CD8-positive, alpha-beta memory T cell (primary cell): ENCODE measurements at regions not wholly inside any gene's neighbourhood (a gene's known extent, or its start where the extent isn't known, plus 50 kb on each side); places are given as distances from the start of the nearest gene placed in this dataset.

Source experiments
- CTCF ChIA-PET: fragments of 350-600 bp; sonication (Branson Sonifier 250); formaldehyde crosslinking; loops from one replicate; lab custom pipeline; 2021; ENCODE audit warnings: antibody characterized with exemption; lab: Charles Lee
- POLR2A ChIA-PET: fragments of 350-600 bp; sonication (Branson Sonifier 250); formaldehyde crosslinking; loops from one replicate; lab custom pipeline; 2021; ENCODE audit warnings: antibody characterized with exemption; lab: Charles Lee
- DNase-seq, 5 donors: peaks; one replicate each; pipeline versions ENCODE4 v3.0.0 to v3.0.0-alpha.2; 2020 to 2022; ENCODE audit warnings: mixed read lengths in 1 of 5
- H3K27ac ChIP-seq: one replicate; pipeline ENCODE4 v1.7.0; 2013; ENCODE audit warnings: low read depth, mild to moderate bottlenecking, low read length, moderate library complexity
- H3K27me3 ChIP-seq: 2 replicates; pipeline ENCODE4 v1.7.0; 2013; ENCODE audit warnings: low read length, mild to moderate bottlenecking; ENCODE audit not compliant: insufficient read depth, poor library complexity, severe bottlenecking
- H3K36me3 ChIP-seq: 2 replicates; pipeline ENCODE4 v1.7.0; 2013; ENCODE audit warnings: mild to moderate bottlenecking, low read length, moderate library complexity; ENCODE audit not compliant: insufficient read depth
- H3K4me1 ChIP-seq: 2 replicates; pipeline ENCODE4 v1.7.0; 2013; ENCODE audit warnings: mild to moderate bottlenecking, low read length, moderate library complexity; ENCODE audit not compliant: insufficient read depth
- H3K4me3 ChIP-seq: 2 replicates; pipeline ENCODE4 v1.7.0; 2013; ENCODE audit warnings: mild to moderate bottlenecking, low read length
- H3K9me3 ChIP-seq: 2 replicates; pipeline ENCODE4 v1.7.0; 2013; ENCODE audit warnings: mild to moderate bottlenecking, low read length
- H3K27ac Mint-ChIP-seq, 8 donors: one replicate each; pipeline ENCODE4 v1.8.0; 2020 to 2021; ENCODE audit warnings: mixed read lengths in 8 of 8, mild to moderate bottlenecking in 6 of 8, inconsistent platforms in 3 of 8, moderate library complexity in 3 of 8
- H3K27me3 Mint-ChIP-seq, 2 donors: one replicate each; pipeline ENCODE4 v1.8.0; 2020 to 2021; ENCODE audit warnings: mixed read lengths in 2 of 2, mild to moderate bottlenecking in 1 of 2, moderate library complexity in 1 of 2
- H3K36me3 Mint-ChIP-seq, 3 donors: one replicate each; pipeline ENCODE4 v1.8.0; 2020 to 2021; ENCODE audit warnings: mixed read lengths in 3 of 3, inconsistent platforms in 1 of 3, mild to moderate bottlenecking in 1 of 3
- H3K4me1 Mint-ChIP-seq, 3 donors: one replicate each; pipeline ENCODE4 v1.8.0; 2020 to 2021; ENCODE audit warnings: mixed read lengths in 3 of 3, inconsistent platforms in 1 of 3, mild to moderate bottlenecking in 1 of 3
- H3K4me3 Mint-ChIP-seq, 7 donors: one replicate each; pipeline ENCODE4 v1.8.0; 2020 to 2021; ENCODE audit warnings: mixed read lengths in 7 of 7, mild to moderate bottlenecking in 6 of 7, moderate library complexity in 4 of 7, inconsistent platforms in 2 of 7
- H3K9me3 Mint-ChIP-seq, 5 donors: one replicate each; pipeline ENCODE4 v1.8.0; 2020 to 2022; ENCODE audit warnings: mixed read lengths in 5 of 5, mild to moderate bottlenecking in 3 of 5, moderate library complexity in 2 of 5, inconsistent platforms in 1 of 5

DNA sequence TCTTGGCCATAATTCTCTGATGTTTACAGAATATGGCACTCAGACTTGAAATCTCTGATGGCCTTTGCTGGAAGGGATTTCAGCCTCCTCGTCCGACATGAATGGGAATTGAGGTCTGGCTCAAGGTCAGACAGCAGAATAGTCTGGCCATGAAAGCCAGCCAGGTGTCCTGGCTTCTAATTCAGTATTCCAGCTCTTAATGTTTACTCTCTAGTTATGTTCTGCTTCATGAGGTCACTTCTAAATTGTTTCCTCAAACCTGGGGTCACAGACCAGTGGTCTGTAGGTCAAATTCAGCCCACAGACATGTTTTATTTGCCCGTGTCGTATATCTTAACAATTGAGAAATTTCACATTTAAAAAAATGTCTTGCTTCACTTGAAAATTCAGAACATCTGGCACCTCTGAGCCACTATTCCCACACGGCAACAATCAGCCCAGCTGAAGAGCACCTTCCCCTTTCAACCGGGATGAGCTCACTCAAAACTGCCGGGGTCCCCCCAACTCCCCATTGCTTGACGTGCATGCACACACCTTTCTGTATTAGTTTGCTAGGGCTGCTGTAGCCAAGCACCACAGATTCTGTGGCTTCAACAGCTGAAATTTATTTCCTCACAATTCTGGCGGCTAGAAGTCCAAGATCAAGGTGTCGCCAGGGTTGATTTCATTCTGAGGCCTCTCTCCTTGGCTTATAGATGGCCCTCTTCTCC, 243.5 kb downstream of the ENC1 start:
- H3K4me3 Mint-ChIP-seq = no peak overlapping the region
- H3K9me3 Mint-ChIP-seq = peaks cover 0 to 2% (median 0%) of the 10 kb centered on the region in 5 donors
- H3K4me3 ChIP-seq = no peak overlapping the region
- H3K27ac ChIP-seq = no peak overlapping the region
- no peaks in the 10 kb centered on the region for H3K9me3 ChIP-seq
- POLR2A ChIA-PET = no interaction called here
- H3K4me1 ChIP-seq = no peaks in the 10 kb centered on the region
- CTCF ChIA-PET = interaction anchor here (1.6 kb wide), 1 partner anchor 252 kb away, joined by 3 read pairs; no protein-coding TSS in a partner anchor
- H3K4me1 Mint-ChIP-seq = no peaks in the 10 kb centered on the region
- no peak for DNase-seq
- H3K27ac Mint-ChIP-seq = no peak overlapping the region
- H3K36me3 Mint-ChIP-seq = no peaks in the 10 kb centered on the region
- H3K36me3 ChIP-seq = no peaks in the 10 kb centered on the region
- no peaks in the 10 kb centered on the region for H3K27me3 ChIP-seq
- no peaks in the 10 kb centered on the region for H3K27me3 Mint-ChIP-seq

DNA sequence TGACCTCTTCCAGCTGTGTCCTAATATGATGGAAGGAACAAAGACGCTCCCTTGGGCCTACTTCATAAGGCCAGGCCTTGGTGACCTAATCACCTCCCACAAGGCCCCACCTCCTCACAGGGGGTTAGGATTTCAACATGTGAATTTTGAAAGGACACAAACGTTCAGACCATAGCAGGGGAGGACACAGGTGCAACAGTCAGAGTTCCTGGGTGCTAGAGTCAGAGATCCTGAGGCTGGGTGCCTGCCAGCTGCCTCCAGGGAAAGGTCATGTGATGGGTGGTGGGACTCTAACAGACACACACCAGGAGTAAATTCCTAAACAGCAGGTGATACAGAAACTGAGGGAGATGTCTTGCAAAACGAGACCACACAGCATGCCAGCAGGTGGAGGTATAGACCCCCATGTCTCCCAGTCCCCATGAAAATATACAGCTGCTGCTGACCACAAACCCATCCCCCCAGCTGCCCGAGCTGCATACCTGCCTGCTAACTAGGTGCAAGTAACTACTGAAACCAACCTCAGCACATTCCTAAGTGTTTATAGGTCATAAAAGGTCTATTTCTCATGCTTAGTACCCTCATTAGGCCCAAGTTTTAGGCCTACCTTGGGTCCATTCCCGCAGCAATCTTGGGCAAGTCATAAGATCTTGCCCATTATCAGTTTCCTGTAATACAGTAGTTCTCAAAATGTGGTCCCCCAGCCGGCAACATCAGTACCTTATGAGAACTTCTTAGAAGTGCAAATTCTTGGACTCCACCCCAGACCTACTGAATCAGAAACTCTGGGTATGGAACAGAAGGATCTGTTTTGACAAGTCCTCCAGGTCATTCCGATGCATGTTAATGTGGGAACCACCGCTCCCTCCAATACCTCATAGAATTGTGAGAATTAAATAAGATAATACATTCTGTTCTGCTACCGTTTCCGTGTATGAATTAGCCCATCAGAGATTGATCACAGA, 245.3 kb downstream of the ENC1 start:
- Mint-ChIP-seq H3K27ac (no peak overlapping the region), H3K4me1 (no peaks in the 10 kb centered on the region), H3K4me3 (no peak overlapping the region), H3K27me3 (no peaks in the 10 kb centered on the region), H3K9me3 (peaks cover 0 to 2% (median 0%) of the 10 kb centered on the region in 5 donors), H3K36me3 (no peaks in the 10 kb centered on the region)
- no peak overlapping the region for H3K27ac ChIP-seq
- no peaks in the 10 kb centered on the region for H3K36me3 ChIP-seq
- DNase-seq = no peak
- H3K4me1 ChIP-seq = no peaks in the 10 kb centered on the region
- no peaks in the 10 kb centered on the region for H3K9me3 ChIP-seq
- ChIA-PET CTCF (no interaction called here), POLR2A (no interaction called here)
- H3K27me3 ChIP-seq = no peaks in the 10 kb centered on the region
- no peak overlapping the region for H3K4me3 ChIP-seq

DNA sequence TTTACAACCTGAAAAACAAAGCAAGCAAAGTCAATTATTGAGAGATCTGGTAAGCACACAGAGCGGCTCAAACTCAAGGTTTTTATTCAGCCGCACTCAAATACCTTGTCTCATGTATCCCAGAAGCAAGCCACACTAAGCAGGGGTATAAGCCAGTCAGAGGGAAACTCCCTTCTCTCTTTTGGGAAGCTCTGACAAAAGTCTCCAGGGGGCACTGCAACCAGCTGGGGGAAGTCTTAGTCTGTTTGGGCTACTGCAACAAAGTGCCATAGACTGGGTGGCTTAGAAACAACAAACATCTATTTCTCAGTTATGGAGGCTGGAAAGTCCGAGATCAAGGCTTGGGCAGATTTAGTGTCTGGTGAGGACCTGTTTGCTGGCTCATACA, 246.0 kb downstream of the ENC1 start:
- CTCF ChIA-PET = no interaction called here

DNA sequence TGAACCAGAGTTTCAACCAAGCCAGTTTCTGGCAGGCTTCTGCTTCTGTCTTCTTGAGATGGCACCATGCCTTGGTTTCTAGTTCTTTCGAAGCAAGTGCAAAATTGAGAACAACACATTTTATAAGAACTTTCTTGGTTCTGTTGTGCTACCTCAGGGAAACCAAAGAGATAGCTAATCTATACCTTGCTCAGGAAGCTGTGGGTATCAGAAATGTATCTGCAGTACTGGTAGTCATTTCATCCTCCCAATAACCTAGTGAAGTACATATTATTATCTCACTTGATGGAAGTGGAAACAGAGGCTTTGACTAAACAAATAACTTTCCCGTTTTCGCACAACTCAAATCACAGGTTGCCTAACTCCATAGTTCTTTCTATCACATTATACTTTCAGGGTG, 246.6 kb downstream of the ENC1 start:
- Histone ChIP-seq H3K36me3 (no peaks in the 10 kb centered on the region), H3K4me1 (no peaks in the 10 kb centered on the region), H3K9me3 (no peaks in the 10 kb centered on the region), H3K27ac (no peak overlapping the region), H3K27me3 (no peaks in the 10 kb centered on the region), H3K4me3 (no peak overlapping the region)
- Mint-ChIP-seq H3K27me3 (no peaks in the 10 kb centered on the region), H3K9me3 (peaks cover 0 to 2% (median 0%) of the 10 kb centered on the region in 5 donors), H3K4me3 (no peak overlapping the region), H3K27ac (no peak overlapping the region), H3K4me1 (no peaks in the 10 kb centered on the region), H3K36me3 (no peaks in the 10 kb centered on the region)
- ChIA-PET CTCF (no interaction called here), POLR2A (no interaction called here)
- DNase-seq = no peak

More for the DNA sequence above, 246.0 kb downstream of the ENC1 start:
- no peaks in the 10 kb centered on the region for H3K36me3 ChIP-seq
- H3K9me3 ChIP-seq = no peaks in the 10 kb centered on the region
- H3K4me1 ChIP-seq = no peaks in the 10 kb centered on the region
- DNase-seq = no peak
- Mint-ChIP-seq H3K4me1 (no peaks in the 10 kb centered on the region), H3K36me3 (no peaks in the 10 kb centered on the region), H3K27me3 (no peaks in the 10 kb centered on the region), H3K27ac (no peak overlapping the region), H3K9me3 (peaks cover 0 to 2% (median 0%) of the 10 kb centered on the region in 5 donors), H3K4me3 (no peak overlapping the region)
- POLR2A ChIA-PET = no interaction called here
- no peak overlapping the region for H3K27ac ChIP-seq
- no peaks in the 10 kb centered on the region for H3K27me3 ChIP-seq
- H3K4me3 ChIP-seq = no peak overlapping the region

- no peak for DNase-seq
- no peak overlapping the region for H3K4me3 ChIP-seq
- no peaks in the 10 kb centered on the region for H3K36me3 ChIP-seq
- no peak overlapping the region for H3K27ac ChIP-seq
- CTCF ChIA-PET = no interaction called here
- no peaks in the 10 kb centered on the region for H3K4me1 ChIP-seq
- Mint-ChIP-seq H3K4me3 (no peak overlapping the region), H3K4me1 (no peaks in the 10 kb centered on the region), H3K27ac (no peak overlapping the region), H3K27me3 (no peaks in the 10 kb centered on the region), H3K36me3 (no peaks in the 10 kb centered on the region), H3K9me3 (no peaks in the 10 kb centered on the region)
- POLR2A ChIA-PET = no interaction called here
- no peaks in the 10 kb centered on the region for H3K9me3 ChIP-seq
- no peaks in the 10 kb centered on the region for H3K27me3 ChIP-seq
These were observed 247.7 kb downstream of the ENC1 start for GRCh38 chr5:74392711-74393351.

DNA sequence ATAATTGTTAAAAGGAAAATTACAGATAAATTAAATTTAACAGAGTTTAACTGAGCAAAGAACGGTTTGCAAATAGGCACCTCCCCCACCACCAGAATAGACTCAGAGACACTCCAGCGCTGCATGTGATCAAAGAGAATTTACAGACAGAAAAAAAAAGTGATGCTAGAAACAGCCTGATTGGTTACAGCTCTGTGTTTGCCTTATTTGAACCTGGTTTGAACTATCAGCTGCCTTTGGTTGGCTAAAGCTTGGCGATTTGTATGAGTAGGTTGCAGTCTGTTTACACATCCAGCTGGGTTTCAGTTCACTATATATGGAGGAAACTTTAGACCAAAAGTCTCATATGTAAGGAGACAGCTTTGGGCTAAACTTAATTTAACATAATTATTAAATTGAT, 249.1 kb downstream of the ENC1 start:
- Histone ChIP-seq H3K4me3 (no peak overlapping the region), H3K36me3 (no peaks in the 10 kb centered on the region), H3K4me1 (no peaks in the 10 kb centered on the region), H3K9me3 (no peaks in the 10 kb centered on the region), H3K27me3 (no peaks in the 10 kb centered on the region), H3K27ac (no peak overlapping the region)
- CTCF ChIA-PET = no interaction called here
- no peak overlapping the region for H3K27ac Mint-ChIP-seq
- no peaks in the 10 kb centered on the region for H3K27me3 Mint-ChIP-seq
- no peaks in the 10 kb centered on the region for H3K9me3 Mint-ChIP-seq
- H3K4me3 Mint-ChIP-seq = no peak overlapping the region
- DNase-seq = no peak
- POLR2A ChIA-PET = no interaction called here
- H3K36me3 Mint-ChIP-seq = no peaks in the 10 kb centered on the region
- no peaks in the 10 kb centered on the region for H3K4me1 Mint-ChIP-seq

DNA sequence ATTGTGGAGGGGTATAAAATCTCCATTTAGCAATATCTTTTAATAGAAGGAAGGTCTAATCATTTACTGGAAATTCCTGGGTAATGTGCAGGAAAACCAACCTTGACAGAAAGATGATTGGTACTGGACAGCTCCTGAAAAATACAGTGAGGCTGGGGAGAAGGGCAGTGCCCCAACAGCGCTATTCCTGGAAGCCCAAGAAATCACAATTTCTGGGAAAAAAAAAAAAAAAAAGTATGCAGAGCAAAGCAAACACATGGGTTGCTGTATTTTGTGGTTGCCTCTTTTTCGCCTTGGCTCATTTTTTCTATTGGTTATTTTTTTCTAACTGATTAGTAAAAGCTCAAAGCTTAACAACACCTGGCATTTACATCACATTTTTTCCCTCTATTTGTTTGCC, 249.7 kb downstream of the ENC1 start:
- no peak overlapping the region for H3K27ac ChIP-seq
- Mint-ChIP-seq H3K27me3 (no peaks in the 10 kb centered on the region), H3K9me3 (no peaks in the 10 kb centered on the region), H3K4me1 (no peaks in the 10 kb centered on the region), H3K36me3 (no peaks in the 10 kb centered on the region), H3K27ac (no peak overlapping the region), H3K4me3 (no peak overlapping the region)
- DNase-seq = no peak
- POLR2A ChIA-PET = no interaction called here
- H3K36me3 ChIP-seq = no peaks in the 10 kb centered on the region
- CTCF ChIA-PET = no interaction called here
- no peaks in the 10 kb centered on the region for H3K4me1 ChIP-seq
- H3K9me3 ChIP-seq = no peaks in the 10 kb centered on the region
- H3K27me3 ChIP-seq = no peaks in the 10 kb centered on the region
- no peak overlapping the region for H3K4me3 ChIP-seq

DNA sequence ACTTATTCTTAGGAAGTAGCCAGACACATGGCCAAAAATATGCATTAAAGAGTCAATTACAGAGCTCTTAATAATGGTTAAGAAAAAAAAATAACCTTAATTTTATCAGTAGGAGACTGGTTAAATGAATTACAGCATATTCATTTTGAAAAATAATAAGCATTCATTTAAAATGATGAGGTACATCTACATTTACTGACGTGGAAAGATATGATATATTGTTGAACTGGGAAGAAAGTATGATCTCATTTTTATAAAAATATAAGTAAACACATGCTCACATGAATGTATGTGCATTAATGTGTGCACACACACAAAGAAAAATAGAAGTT, 250.3 kb downstream of the ENC1 start:
- Mint-ChIP-seq H3K36me3 (no peaks in the 10 kb centered on the region), H3K27ac (no peak overlapping the region), H3K9me3 (no peaks in the 10 kb centered on the region), H3K4me1 (no peaks in the 10 kb centered on the region), H3K4me3 (no peak overlapping the region), H3K27me3 (peaks cover 0 to 3% of the 10 kb centered on the region in 2 donors)
- H3K27ac ChIP-seq = no peak overlapping the region
- H3K9me3 ChIP-seq = no peaks in the 10 kb centered on the region
- no peak overlapping the region for H3K4me3 ChIP-seq
- no peaks in the 10 kb centered on the region for H3K4me1 ChIP-seq
- no peaks in the 10 kb centered on the region for H3K36me3 ChIP-seq
- DNase-seq = no peak
- H3K27me3 ChIP-seq = no peaks in the 10 kb centered on the region
- ChIA-PET CTCF (interaction anchor here (0.7 kb wide), 1 partner anchor 21 kb away, joined by 3 read pairs; no protein-coding TSS in a partner anchor), POLR2A (no interaction called here)
